Neural cell (in vitro differentiated cells): ENCODE measurements at regions not wholly inside any gene's neighbourhood (a gene's known extent, or its start where the extent isn't known, plus 50 kb on each side); places are given as distances from the start of the nearest gene placed in this dataset.
"Not testable (repeated sequence)": the region's sequence is repeated elsewhere in the genome, so short reads cannot be mapped to it uniquely, and the experiment has no call there.

ENCODE experiments used
- H2AFZ ChIP-seq: fragments of 200-600, 300-800 bp; sonication (generic), shearing (Covaris generic); 2 replicates; pipeline ENCODE4 v1.6.0; 2014; ENCODE audit warnings: low read depth, mild to moderate bottlenecking, antibody characterized with exemption, low read length, moderate library complexity
- H3F3A ChIP-seq: fragments of 200-600 bp; shearing (Covaris generic); 2 replicates; pipeline ENCODE4 v1.6.1; 2016; ENCODE audit warnings: mild to moderate bottlenecking, moderate library complexity, mixed read lengths, antibody characterized with exemption, low read length; ENCODE audit not compliant: insufficient read depth, poor library complexity, severe bottlenecking
- H3K27ac ChIP-seq: fragments of 200-600, 300-800 bp; sonication (generic), shearing (Covaris generic); 2 replicates; pipeline ENCODE4 v1.5.1; 2014; ENCODE audit warnings: mild to moderate bottlenecking, low read length, moderate library complexity
- H3K27me3 ChIP-seq: fragments of 300-800, 200-600 bp; sonication (generic), shearing (Covaris generic); 2 replicates; pipeline ENCODE4 v1.6.0; 2014; ENCODE audit warnings: mild to moderate bottlenecking, low read depth, low read length, moderate library complexity; ENCODE audit not compliant: insufficient read depth
- H3K36me3 ChIP-seq: fragments of 300-800, 200-600 bp; sonication (generic), shearing (Covaris generic); 2 replicates; pipeline ENCODE4 v1.5.1; 2014; ENCODE audit warnings: mild to moderate bottlenecking, antibody characterized with exemption, low read length, moderate library complexity; ENCODE audit not compliant: insufficient read depth
- H3K4me2 ChIP-seq: fragments of 300-800, 200-600 bp; sonication (generic), shearing (Covaris generic); 2 replicates; pipeline ENCODE4 v1.6.0; 2014; ENCODE audit warnings: mild to moderate bottlenecking, low read length
- H3K4me3 ChIP-seq: fragments of 300-800, 200-600 bp; sonication (generic), shearing (Covaris generic); 2 replicates; pipeline ENCODE4 v1.5.1; 2014; ENCODE audit warnings: mild to moderate bottlenecking, low read length, moderate library complexity
- H3K79me2 ChIP-seq: fragments of 200-600 bp; shearing (Covaris generic); replicated peaks from 2 replicates; pipeline ENCODE4 v1.6.0; 2014; ENCODE audit warnings: mild to moderate bottlenecking, low read length, moderate library complexity; ENCODE audit not compliant: insufficient read depth
- H3K9ac ChIP-seq: fragments of 300-800, 200-600 bp; sonication (generic), shearing (Covaris generic); 2 replicates; pipeline ENCODE4 v1.6.1; 2016; ENCODE audit warnings: mild to moderate bottlenecking, low read length, mixed read lengths
- H3K9me2 ChIP-seq: fragments of 200-600 bp; shearing (Covaris generic); 2 replicates; pipeline ENCODE4 v1.6.1; 2016; ENCODE audit warnings: mild to moderate bottlenecking, low read length, mixed read lengths; ENCODE audit not compliant: insufficient read depth
- H3K9me3 ChIP-seq: fragments of 200-600, 300-800 bp; sonication (generic), shearing (Covaris generic); 2 replicates; pipeline ENCODE4 v1.6.1; 2016; ENCODE audit warnings: mild to moderate bottlenecking, mixed run types, low read length, moderate library complexity, mixed read lengths
- H4K20me1 ChIP-seq: fragments of 200-600 bp; shearing (Covaris generic); 2 replicates; pipeline ENCODE4 v1.6.1; 2016; ENCODE audit warnings: mild to moderate bottlenecking, mixed run types; ENCODE audit not compliant: insufficient read depth
- EP300 ChIP-seq: fragments of 450-650 bp; conservative IDR thresholded peaks from 2 replicates; pipeline ENCODE4 v1.6.1; 2014; ENCODE audit warnings: antibody characterized with exemption, mild to moderate bottlenecking, moderate library complexity; ENCODE audit not compliant: poor library complexity, severe bottlenecking
- EZH2 ChIP-seq: fragments of 200-600, 300-800 bp; shearing (Covaris generic), sonication (generic); IDR thresholded peaks from 2 replicates; pipeline ENCODE4 v1.6.1; 2014; ENCODE audit warnings: antibody characterized with exemption, low read length, borderline replicate concordance, mild to moderate bottlenecking; ENCODE audit not compliant: insufficient read depth, poor library complexity, severe bottlenecking
- MXI1 ChIP-seq: fragments of 450-650 bp; conservative IDR thresholded peaks from 2 replicates; pipeline ENCODE4 v1.6.1; 2014; ENCODE audit warnings: antibody characterized with exemption, mild to moderate bottlenecking; ENCODE audit not compliant: poor library complexity, severe bottlenecking
- POLR2AphosphoS5 ChIP-seq: IDR thresholded peaks from 2 replicates; pipeline ENCODE4 v1.6.1; 2012
- RAD21 ChIP-seq: fragments of 450-650 bp; conservative IDR thresholded peaks from 2 replicates; pipeline ENCODE4 v1.6.1; 2014; ENCODE audit warnings: antibody characterized with exemption, mild to moderate bottlenecking, moderate library complexity
- SMC3 ChIP-seq: fragments of 450-650 bp; conservative IDR thresholded peaks from 2 replicates; pipeline ENCODE4 v1.6.1; 2014; ENCODE audit warnings: antibody characterized with exemption, mild to moderate bottlenecking, moderate library complexity; ENCODE audit not compliant: poor library complexity
- TAF1 ChIP-seq: IDR thresholded peaks from 2 replicates; pipeline ENCODE4 v1.6.1; 2012; ENCODE audit warnings: low read depth
- TF ChIP-seq, protein P1 (sequence below): IDR thresholded peaks from 2 replicates; pipeline ENCODE4 v1.6.1; 2012; ENCODE audit warnings: borderline replicate concordance
- TF ChIP-seq, protein P2 (sequence below): fragments of 450-650 bp; IDR thresholded peaks from 2 replicates; pipeline ENCODE4 v1.5.1; 2014; ENCODE audit warnings: antibody characterized with exemption, mild to moderate bottlenecking, moderate library complexity; ENCODE audit not compliant: poor library complexity, severe bottlenecking

DNA sequence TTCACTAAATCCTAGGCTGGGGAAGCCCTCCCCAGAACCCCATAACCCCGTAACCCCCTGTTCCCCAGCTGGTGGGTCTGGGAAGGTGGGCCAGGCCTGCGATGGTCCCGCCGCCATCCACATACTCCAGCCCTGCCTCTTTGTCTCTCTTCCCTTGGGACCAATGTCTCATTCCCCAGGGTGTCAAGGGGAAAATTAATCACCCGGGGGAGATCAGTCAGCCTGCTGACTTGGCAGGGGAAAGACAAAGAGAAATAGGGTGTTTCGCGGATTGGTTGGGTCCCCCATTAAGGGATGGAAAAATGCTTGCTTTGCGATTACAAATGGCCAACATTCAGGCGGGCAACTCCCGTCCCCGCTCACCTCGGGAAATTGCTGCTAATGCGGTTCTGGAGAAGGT, 60.6 kb upstream of the LHX5 start:
- no peaks in the 10 kb centered on the region for H4K20me1 ChIP-seq
- no peak overlapping the region for H2AFZ ChIP-seq
- H3K9ac ChIP-seq: no peak overlapping the region
- no peaks in the 10 kb centered on the region for H3K9me3 ChIP-seq
- no peaks in the 10 kb centered on the region for H3K36me3 ChIP-seq
- H3F3A ChIP-seq: no peaks in the 10 kb centered on the region
- TF ChIP-seq, protein P1, sequence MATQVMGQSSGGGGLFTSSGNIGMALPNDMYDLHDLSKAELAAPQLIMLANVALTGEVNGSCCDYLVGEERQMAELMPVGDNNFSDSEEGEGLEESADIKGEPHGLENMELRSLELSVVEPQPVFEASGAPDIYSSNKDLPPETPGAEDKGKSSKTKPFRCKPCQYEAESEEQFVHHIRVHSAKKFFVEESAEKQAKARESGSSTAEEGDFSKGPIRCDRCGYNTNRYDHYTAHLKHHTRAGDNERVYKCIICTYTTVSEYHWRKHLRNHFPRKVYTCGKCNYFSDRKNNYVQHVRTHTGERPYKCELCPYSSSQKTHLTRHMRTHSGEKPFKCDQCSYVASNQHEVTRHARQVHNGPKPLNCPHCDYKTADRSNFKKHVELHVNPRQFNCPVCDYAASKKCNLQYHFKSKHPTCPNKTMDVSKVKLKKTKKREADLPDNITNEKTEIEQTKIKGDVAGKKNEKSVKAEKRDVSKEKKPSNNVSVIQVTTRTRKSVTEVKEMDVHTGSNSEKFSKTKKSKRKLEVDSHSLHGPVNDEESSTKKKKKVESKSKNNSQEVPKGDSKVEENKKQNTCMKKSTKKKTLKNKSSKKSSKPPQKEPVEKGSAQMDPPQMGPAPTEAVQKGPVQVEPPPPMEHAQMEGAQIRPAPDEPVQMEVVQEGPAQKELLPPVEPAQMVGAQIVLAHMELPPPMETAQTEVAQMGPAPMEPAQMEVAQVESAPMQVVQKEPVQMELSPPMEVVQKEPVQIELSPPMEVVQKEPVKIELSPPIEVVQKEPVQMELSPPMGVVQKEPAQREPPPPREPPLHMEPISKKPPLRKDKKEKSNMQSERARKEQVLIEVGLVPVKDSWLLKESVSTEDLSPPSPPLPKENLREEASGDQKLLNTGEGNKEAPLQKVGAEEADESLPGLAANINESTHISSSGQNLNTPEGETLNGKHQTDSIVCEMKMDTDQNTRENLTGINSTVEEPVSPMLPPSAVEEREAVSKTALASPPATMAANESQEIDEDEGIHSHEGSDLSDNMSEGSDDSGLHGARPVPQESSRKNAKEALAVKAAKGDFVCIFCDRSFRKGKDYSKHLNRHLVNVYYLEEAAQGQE: no peak
- TF ChIP-seq MXI1 (no peak), POLR2AphosphoS5 (no peak), SMC3 (no peak), RAD21 (no peak), EZH2 (no peak), TAF1 (no peak), EP300 (no peak)
- TF ChIP-seq, protein P2, sequence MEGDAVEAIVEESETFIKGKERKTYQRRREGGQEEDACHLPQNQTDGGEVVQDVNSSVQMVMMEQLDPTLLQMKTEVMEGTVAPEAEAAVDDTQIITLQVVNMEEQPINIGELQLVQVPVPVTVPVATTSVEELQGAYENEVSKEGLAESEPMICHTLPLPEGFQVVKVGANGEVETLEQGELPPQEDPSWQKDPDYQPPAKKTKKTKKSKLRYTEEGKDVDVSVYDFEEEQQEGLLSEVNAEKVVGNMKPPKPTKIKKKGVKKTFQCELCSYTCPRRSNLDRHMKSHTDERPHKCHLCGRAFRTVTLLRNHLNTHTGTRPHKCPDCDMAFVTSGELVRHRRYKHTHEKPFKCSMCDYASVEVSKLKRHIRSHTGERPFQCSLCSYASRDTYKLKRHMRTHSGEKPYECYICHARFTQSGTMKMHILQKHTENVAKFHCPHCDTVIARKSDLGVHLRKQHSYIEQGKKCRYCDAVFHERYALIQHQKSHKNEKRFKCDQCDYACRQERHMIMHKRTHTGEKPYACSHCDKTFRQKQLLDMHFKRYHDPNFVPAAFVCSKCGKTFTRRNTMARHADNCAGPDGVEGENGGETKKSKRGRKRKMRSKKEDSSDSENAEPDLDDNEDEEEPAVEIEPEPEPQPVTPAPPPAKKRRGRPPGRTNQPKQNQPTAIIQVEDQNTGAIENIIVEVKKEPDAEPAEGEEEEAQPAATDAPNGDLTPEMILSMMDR: no peak
- H3K27ac ChIP-seq: no peak overlapping the region
- no peaks in the 10 kb centered on the region for H3K79me2 ChIP-seq
- no peaks in the 10 kb centered on the region for H3K27me3 ChIP-seq
- no peak overlapping the region for H3K4me2 ChIP-seq
- H3K9me2 ChIP-seq: no peaks in the 10 kb centered on the region
- H3K4me3 ChIP-seq: no peak overlapping the region

DNA sequence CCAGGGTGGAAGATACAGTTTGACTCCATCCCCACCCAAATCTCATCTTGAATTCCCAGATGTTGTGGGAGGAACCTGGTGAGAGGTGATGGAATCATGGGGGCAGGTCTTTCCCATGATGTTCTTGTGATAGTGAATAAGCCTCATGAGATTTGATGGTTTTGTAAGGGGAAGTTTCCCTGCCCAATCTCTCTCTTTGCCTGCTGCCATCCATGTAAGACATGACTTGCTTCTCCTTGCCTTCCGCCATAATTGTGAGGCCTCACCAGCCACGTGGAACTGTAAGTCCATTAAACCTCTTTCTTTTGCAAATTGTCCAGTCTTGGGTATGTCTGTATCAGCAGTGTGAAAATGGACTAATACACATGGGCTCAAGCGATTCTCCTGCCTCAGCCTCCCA, 59.4 kb upstream of the LHX5 start:
- H3K27me3 ChIP-seq, H3K4me2 ChIP-seq, H3K4me3 ChIP-seq, H2AFZ ChIP-seq, H3F3A ChIP-seq, H3K27ac ChIP-seq, H4K20me1 ChIP-seq, H3K9me2 ChIP-seq, H3K36me3 ChIP-seq, H3K9ac ChIP-seq, H3K79me2 ChIP-seq, H3K9me3 ChIP-seq: not testable (repeated sequence)

DNA sequence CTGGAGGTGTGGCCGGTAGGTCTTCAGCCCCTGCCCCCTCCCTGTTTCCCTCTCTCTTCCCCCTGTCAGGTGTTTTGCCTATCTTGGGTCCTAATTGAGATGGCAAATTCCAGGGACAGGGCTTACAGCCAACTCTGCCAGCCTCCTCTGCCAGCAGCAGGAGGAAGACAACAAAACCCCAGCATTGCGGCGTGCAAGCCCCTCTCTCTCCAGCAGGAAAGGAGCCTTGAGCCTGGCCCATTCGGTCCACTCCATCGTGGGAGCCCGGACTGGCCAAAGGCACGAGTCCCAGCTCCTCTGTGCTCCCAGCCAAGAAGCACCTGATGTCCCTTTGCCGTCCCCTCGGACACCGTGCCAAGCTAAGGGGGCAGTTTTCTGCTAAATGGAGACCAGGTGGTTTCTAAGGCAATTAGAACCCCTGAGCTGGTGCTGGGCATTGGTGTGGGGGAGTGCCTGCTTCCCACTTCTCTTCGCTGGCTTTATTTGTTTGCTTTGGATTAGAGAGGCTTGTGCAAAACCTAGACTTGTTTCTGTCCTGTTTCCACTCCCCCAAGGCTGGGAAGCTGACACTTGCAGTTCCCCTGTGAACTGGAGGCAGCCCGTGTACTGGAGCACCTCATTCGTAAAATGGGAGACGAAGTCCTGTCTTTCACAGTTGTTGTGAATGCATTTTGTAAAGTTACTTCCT, 57.1 kb upstream of the LHX5 start:
- Histone ChIP-seq H3K27ac (no peak overlapping the region), H3K4me2 (no peak overlapping the region), H3K9me3 (no peaks in the 10 kb centered on the region), H3K36me3 (no peaks in the 10 kb centered on the region), H3K27me3 (no peaks in the 10 kb centered on the region), H4K20me1 (no peaks in the 10 kb centered on the region), H2AFZ (no peak overlapping the region), H3F3A (no peaks in the 10 kb centered on the region), H3K4me3 (no peak overlapping the region), H3K9me2 (no peaks in the 10 kb centered on the region), H3K79me2 (no peaks in the 10 kb centered on the region), H3K9ac (no peak overlapping the region)
- no peak for TF ChIP-seq TAF1
- no peak for TF ChIP-seq SMC3
- no peak for TF ChIP-seq MXI1
- no peak for TF ChIP-seq EP300
- TF ChIP-seq, protein P1: no peak
- TF ChIP-seq RAD21: no peak
- TF ChIP-seq, protein P2: no peak
- TF ChIP-seq POLR2AphosphoS5: no peak
